Fibroblast of lung (primary cell): ENCODE measurements at regions not wholly inside any gene's neighbourhood (a gene's known extent, or its start where the extent isn't known, plus 50 kb on each side); places are given as distances from the start of the nearest gene placed in this dataset.

Experiments
- DNase-seq, 2 donors: peaks; one replicate each; pipeline versions ENCODE4 v3.0.0 to v3.0.0-alpha.2; 2010; ENCODE audit warnings: low read depth in 2 of 2
- H2AFZ ChIP-seq: 2 replicates; pipeline ENCODE4 v1.5.1; 2012; ENCODE audit warnings: low read length, control low read depth, inconsistent platforms
- H3K27ac ChIP-seq: 2 replicates; pipeline ENCODE4 v1.5.1; 2011; ENCODE audit warnings: low read length, control low read depth; ENCODE audit not compliant: insufficient read depth
- H3K27me3 ChIP-seq: 2 replicates; pipeline ENCODE4 v1.5.1; 2011; ENCODE audit warnings: mild to moderate bottlenecking, low read length; ENCODE audit not compliant: control insufficient read depth, insufficient read depth
- H3K36me3 ChIP-seq: 2 replicates; pipeline ENCODE4 v1.5.1; 2011; ENCODE audit warnings: low read length; ENCODE audit not compliant: control insufficient read depth, insufficient read depth
- H3K4me1 ChIP-seq: 2 replicates; pipeline ENCODE4 v1.5.1; 2011; ENCODE audit warnings: low read length; ENCODE audit not compliant: control insufficient read depth, insufficient read depth; ENCODE audit errors: extremely low read depth
- H3K4me2 ChIP-seq: 2 replicates; pipeline ENCODE4 v1.5.1; 2011; ENCODE audit warnings: low read length, control low read depth; ENCODE audit not compliant: insufficient read depth; ENCODE audit errors: extremely low read depth
- H3K4me3 ChIP-seq, 4 experiments: fragments of 200-600 bp in 1 of 4; sonication (generic) in 1 of 4; replicated peaks in 1 of 4; 2 replicates each; pipeline ENCODE4 v1.5.1; 2011 to 2016; ENCODE audit warnings: low read length in 4 of 4, low read depth in 3 of 4, mild to moderate bottlenecking in 3 of 4, control low read depth in 2 of 4, inconsistent platforms in 1 of 4, mixed read lengths in 1 of 4; ENCODE audit not compliant: insufficient read depth in 1 of 4; ENCODE audit errors: control extremely low read depth in 1 of 4
- H3K79me2 ChIP-seq: 2 replicates; pipeline ENCODE4 v1.5.1; 2012; ENCODE audit warnings: mild to moderate bottlenecking, low read length, inconsistent platforms; ENCODE audit not compliant: control insufficient read depth, insufficient read depth
- H3K9ac ChIP-seq: 2 replicates; pipeline ENCODE4 v1.5.1; 2011; ENCODE audit warnings: mild to moderate bottlenecking, low read length, control low read depth; ENCODE audit not compliant: insufficient read depth
- H3K9me3 ChIP-seq: 2 replicates; pipeline ENCODE4 v1.5.1; 2012; ENCODE audit warnings: low read depth, low read length; ENCODE audit not compliant: control insufficient read depth, insufficient read depth
- H4K20me1 ChIP-seq: 2 replicates; pipeline ENCODE4 v1.5.1; 2011; ENCODE audit warnings: low read length; ENCODE audit not compliant: control insufficient read depth, insufficient read depth; ENCODE audit errors: extremely low read depth
- CTCF ChIP-seq, 2 donors: IDR thresholded peaks in 1 of 2; conservative IDR thresholded peaks in 1 of 2; 1 replicate in 1 of 2; 2 replicates in 1 of 2; pipeline ENCODE4 v1.5.1; 2011 to 2012; ENCODE audit warnings: low read length in 2 of 2, control low read depth in 1 of 2, inconsistent platforms in 1 of 2, low read depth in 1 of 2, mild to moderate bottlenecking in 1 of 2
- EZH2 ChIP-seq: IDR thresholded peaks from 2 replicates; pipeline ENCODE4 v1.5.1; 2012; ENCODE audit warnings: low read length, control low read depth, mild to moderate bottlenecking; ENCODE audit errors: missing control alignments

DNA sequence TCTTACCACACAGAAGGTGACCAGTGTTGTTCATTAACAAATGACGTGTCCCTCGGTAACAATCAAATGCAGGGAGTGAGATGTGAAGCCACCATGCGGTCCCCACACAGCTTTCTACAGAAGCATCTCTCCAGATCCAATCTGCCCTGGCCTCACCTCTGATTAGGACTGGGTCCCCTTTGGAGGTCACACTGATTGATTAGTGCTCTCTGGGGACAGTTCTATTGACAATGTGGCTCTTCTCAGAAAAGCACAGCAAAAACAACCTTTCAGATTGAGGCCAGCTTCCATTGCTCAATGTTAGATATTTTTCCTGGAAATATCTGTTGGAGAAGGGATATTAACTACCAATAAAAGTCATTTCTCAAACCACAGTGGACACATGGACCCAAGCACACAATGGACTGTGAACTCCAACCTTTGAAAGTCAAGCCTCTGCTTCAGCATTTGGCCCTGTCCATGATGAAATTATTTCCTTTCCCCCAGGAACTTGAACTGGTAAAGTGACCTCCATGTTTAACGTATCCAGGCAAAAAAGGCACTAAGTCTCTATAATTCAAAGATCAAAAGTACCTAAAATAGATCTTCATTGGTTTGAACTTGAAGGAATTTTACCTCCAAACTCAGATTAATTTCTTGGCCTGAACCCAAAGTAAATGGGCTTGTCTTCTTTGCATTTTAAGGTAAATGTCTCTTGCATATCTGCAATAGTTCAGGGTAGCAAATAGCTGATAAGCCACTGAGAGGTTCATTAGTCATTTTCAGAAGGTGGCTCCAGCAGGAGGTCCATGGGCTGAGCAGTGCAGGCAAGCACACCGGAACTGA, 118.5 kb downstream of the FOXA2 start:
- no peak overlapping the region for H3K27ac ChIP-seq
- no peak overlapping the region for H3K4me2 ChIP-seq
- DNase-seq = no peak
- H3K4me3 ChIP-seq = no peak overlapping the region
- H2AFZ ChIP-seq = no peak overlapping the region
- no peak overlapping the region for H3K9ac ChIP-seq
- H3K4me1 ChIP-seq = no peaks in the 10 kb centered on the region
- H4K20me1 ChIP-seq = no peaks in the 10 kb centered on the region
- H3K27me3 ChIP-seq = no peaks in the 10 kb centered on the region
- H3K9me3 ChIP-seq = no peaks in the 10 kb centered on the region
- TF ChIP-seq CTCF (conservative IDR thresholded peaks at IDR 0.05 in 1 of 2, IDR thresholded peaks at IDR 0.05 in 1 of 2; ENCODE audit: low read depth in 1 of 2, low read length in 2 of 2) (no peak), EZH2 (no peak)
- H3K36me3 ChIP-seq = no peaks in the 10 kb centered on the region
- no peaks in the 10 kb centered on the region for H3K79me2 ChIP-seq

DNA sequence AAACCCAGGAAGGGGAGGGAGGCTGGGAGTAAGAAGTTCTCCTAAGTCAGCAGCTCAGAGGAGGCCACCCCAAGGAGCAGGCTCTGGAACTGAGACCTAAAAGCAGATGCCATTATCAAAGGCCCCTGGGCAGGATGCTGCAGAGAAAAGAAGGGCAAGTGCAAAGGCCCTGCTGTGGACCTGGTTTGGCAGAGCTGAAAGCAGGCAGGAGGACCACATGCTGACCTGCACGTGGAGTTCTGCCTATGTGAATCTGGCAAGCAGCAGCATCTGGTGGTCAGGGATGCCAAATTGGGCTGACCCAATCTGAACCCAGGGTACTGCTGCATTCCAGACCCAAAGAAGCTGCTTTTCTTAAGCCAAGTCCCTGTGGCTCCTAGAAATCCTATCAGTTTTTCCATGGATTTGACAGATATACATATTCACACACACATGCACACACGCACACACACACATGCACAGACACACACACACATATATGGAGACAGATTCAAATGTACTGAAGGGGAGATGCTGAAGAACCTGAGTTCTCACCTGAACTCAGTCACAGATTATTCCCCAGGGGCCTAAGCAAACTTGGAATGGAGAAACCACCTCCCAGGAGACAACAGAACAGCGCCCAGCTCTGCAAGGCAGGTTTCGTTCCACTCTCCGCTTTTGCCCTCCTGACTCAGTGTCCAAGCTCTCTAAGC, 119.9 kb downstream of the FOXA2 start:
- no peaks in the 10 kb centered on the region for H3K36me3 ChIP-seq
- H4K20me1 ChIP-seq = no peaks in the 10 kb centered on the region
- H3K27me3 ChIP-seq = no peaks in the 10 kb centered on the region
- no peak overlapping the region for H2AFZ ChIP-seq
- no peaks in the 10 kb centered on the region for H3K9me3 ChIP-seq
- no peak overlapping the region for H3K27ac ChIP-seq
- DNase-seq = no peak
- TF ChIP-seq CTCF (conservative IDR thresholded peaks at IDR 0.05 in 1 of 2, IDR thresholded peaks at IDR 0.05 in 1 of 2; ENCODE audit: low read depth in 1 of 2, low read length in 2 of 2) = no peak
- TF ChIP-seq EZH2 = no peak
- H3K4me2 ChIP-seq = no peak overlapping the region
- no peak overlapping the region for H3K4me3 ChIP-seq
- H3K4me1 ChIP-seq = no peaks in the 10 kb centered on the region
- H3K79me2 ChIP-seq = no peaks in the 10 kb centered on the region
- no peak overlapping the region for H3K9ac ChIP-seq

DNA sequence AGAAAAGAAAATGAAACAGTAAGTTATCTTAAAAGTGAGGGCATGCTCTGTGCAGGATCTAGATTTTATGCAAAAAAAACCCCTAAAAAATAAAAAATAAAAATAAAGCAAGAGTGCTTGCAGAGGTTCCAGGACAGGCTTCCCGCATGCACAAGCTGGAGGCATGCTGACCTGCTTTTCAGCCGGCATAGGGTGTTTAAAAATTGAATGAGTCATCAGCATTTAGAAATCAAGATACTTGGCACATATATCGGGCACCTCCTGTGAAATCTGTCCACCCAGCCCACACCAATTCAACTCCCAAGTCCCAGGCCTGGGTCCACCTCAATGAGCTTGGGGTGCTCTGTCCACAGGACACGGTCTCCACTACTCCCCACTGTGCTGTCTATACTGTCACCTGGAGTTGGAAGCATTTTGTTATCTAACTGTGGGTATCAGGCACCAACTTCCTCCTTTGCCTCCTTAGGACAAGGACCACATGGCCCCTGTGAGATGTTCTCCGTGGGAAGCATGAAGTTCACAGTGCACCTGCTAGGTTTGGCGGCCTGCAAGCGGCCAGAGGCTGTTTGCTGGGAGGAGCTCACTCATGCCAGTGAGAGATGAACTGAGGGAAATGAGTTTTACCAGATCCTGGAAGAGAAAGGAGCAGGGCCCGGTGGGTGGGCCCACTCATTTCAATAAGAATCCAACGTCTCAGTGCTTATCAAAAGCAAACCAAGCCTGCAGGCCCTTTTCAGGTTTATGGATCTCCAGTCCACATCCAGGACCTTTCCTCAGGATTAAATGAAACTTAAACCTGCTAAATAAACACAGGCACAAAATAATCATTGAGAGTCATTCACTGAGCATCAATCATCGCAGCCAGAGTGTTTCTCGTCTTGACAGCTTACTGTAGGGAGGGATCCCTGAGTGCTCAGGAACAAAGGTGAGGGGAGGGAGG, 121.1 kb downstream of the FOXA2 start:
- Histone ChIP-seq H3K27ac (no peak overlapping the region), H3K36me3 (no peaks in the 10 kb centered on the region), H2AFZ (no peak overlapping the region), H3K9ac (no peak overlapping the region), H3K4me1 (no peaks in the 10 kb centered on the region), H3K27me3 (no peaks in the 10 kb centered on the region), H3K4me2 (no peak overlapping the region), H4K20me1 (no peaks in the 10 kb centered on the region), H3K9me3 (no peaks in the 10 kb centered on the region), H3K4me3 (no peak overlapping the region), H3K79me2 (no peaks in the 10 kb centered on the region)
- no peak for DNase-seq
- TF ChIP-seq CTCF (conservative IDR thresholded peaks at IDR 0.05 in 1 of 2, IDR thresholded peaks at IDR 0.05 in 1 of 2; ENCODE audit: low read depth in 1 of 2, low read length in 2 of 2) (no peak), EZH2 (no peak)
